Neural cell (in vitro differentiated cells): ENCODE measurements at regions not wholly inside any gene's neighbourhood (a gene's known extent, or its start where the extent isn't known, plus 50 kb on each side); places are given as distances from the start of the nearest gene placed in this dataset.

Experiments used
- H2AFZ ChIP-seq: fragments of 200-600, 300-800 bp; sonication (generic), shearing (Covaris generic); 2 replicates; pipeline ENCODE4 v1.6.0; 2014; ENCODE audit warnings: low read depth, mild to moderate bottlenecking, antibody characterized with exemption, low read length, moderate library complexity
- H3F3A ChIP-seq: fragments of 200-600 bp; shearing (Covaris generic); 2 replicates; pipeline ENCODE4 v1.6.1; 2016; ENCODE audit warnings: mild to moderate bottlenecking, moderate library complexity, mixed read lengths, antibody characterized with exemption, low read length; ENCODE audit not compliant: insufficient read depth, poor library complexity, severe bottlenecking
- H3K27ac ChIP-seq: fragments of 200-600, 300-800 bp; sonication (generic), shearing (Covaris generic); 2 replicates; pipeline ENCODE4 v1.5.1; 2014; ENCODE audit warnings: mild to moderate bottlenecking, low read length, moderate library complexity
- H3K27me3 ChIP-seq: fragments of 300-800, 200-600 bp; sonication (generic), shearing (Covaris generic); 2 replicates; pipeline ENCODE4 v1.6.0; 2014; ENCODE audit warnings: mild to moderate bottlenecking, low read depth, low read length, moderate library complexity; ENCODE audit not compliant: insufficient read depth
- H3K36me3 ChIP-seq: fragments of 300-800, 200-600 bp; sonication (generic), shearing (Covaris generic); 2 replicates; pipeline ENCODE4 v1.5.1; 2014; ENCODE audit warnings: mild to moderate bottlenecking, antibody characterized with exemption, low read length, moderate library complexity; ENCODE audit not compliant: insufficient read depth
- H3K4me2 ChIP-seq: fragments of 300-800, 200-600 bp; sonication (generic), shearing (Covaris generic); 2 replicates; pipeline ENCODE4 v1.6.0; 2014; ENCODE audit warnings: mild to moderate bottlenecking, low read length
- H3K4me3 ChIP-seq: fragments of 300-800, 200-600 bp; sonication (generic), shearing (Covaris generic); 2 replicates; pipeline ENCODE4 v1.5.1; 2014; ENCODE audit warnings: mild to moderate bottlenecking, low read length, moderate library complexity
- H3K79me2 ChIP-seq: fragments of 200-600 bp; shearing (Covaris generic); replicated peaks from 2 replicates; pipeline ENCODE4 v1.6.0; 2014; ENCODE audit warnings: mild to moderate bottlenecking, low read length, moderate library complexity; ENCODE audit not compliant: insufficient read depth
- H3K9ac ChIP-seq: fragments of 300-800, 200-600 bp; sonication (generic), shearing (Covaris generic); 2 replicates; pipeline ENCODE4 v1.6.1; 2016; ENCODE audit warnings: mild to moderate bottlenecking, low read length, mixed read lengths
- H3K9me2 ChIP-seq: fragments of 200-600 bp; shearing (Covaris generic); 2 replicates; pipeline ENCODE4 v1.6.1; 2016; ENCODE audit warnings: mild to moderate bottlenecking, low read length, mixed read lengths; ENCODE audit not compliant: insufficient read depth
- H3K9me3 ChIP-seq: fragments of 200-600, 300-800 bp; sonication (generic), shearing (Covaris generic); 2 replicates; pipeline ENCODE4 v1.6.1; 2016; ENCODE audit warnings: mild to moderate bottlenecking, mixed run types, low read length, moderate library complexity, mixed read lengths
- H4K20me1 ChIP-seq: fragments of 200-600 bp; shearing (Covaris generic); 2 replicates; pipeline ENCODE4 v1.6.1; 2016; ENCODE audit warnings: mild to moderate bottlenecking, mixed run types; ENCODE audit not compliant: insufficient read depth
- EP300 ChIP-seq: fragments of 450-650 bp; conservative IDR thresholded peaks from 2 replicates; pipeline ENCODE4 v1.6.1; 2014; ENCODE audit warnings: antibody characterized with exemption, mild to moderate bottlenecking, moderate library complexity; ENCODE audit not compliant: poor library complexity, severe bottlenecking
- EZH2 ChIP-seq: fragments of 200-600, 300-800 bp; shearing (Covaris generic), sonication (generic); IDR thresholded peaks from 2 replicates; pipeline ENCODE4 v1.6.1; 2014; ENCODE audit warnings: antibody characterized with exemption, low read length, borderline replicate concordance, mild to moderate bottlenecking; ENCODE audit not compliant: insufficient read depth, poor library complexity, severe bottlenecking
- MXI1 ChIP-seq: fragments of 450-650 bp; conservative IDR thresholded peaks from 2 replicates; pipeline ENCODE4 v1.6.1; 2014; ENCODE audit warnings: antibody characterized with exemption, mild to moderate bottlenecking; ENCODE audit not compliant: poor library complexity, severe bottlenecking
- POLR2AphosphoS5 ChIP-seq: IDR thresholded peaks from 2 replicates; pipeline ENCODE4 v1.6.1; 2012
- RAD21 ChIP-seq: fragments of 450-650 bp; conservative IDR thresholded peaks from 2 replicates; pipeline ENCODE4 v1.6.1; 2014; ENCODE audit warnings: antibody characterized with exemption, mild to moderate bottlenecking, moderate library complexity
- SMC3 ChIP-seq: fragments of 450-650 bp; conservative IDR thresholded peaks from 2 replicates; pipeline ENCODE4 v1.6.1; 2014; ENCODE audit warnings: antibody characterized with exemption, mild to moderate bottlenecking, moderate library complexity; ENCODE audit not compliant: poor library complexity
- TAF1 ChIP-seq: IDR thresholded peaks from 2 replicates; pipeline ENCODE4 v1.6.1; 2012; ENCODE audit warnings: low read depth
- TF ChIP-seq, protein P1 (sequence below): IDR thresholded peaks from 2 replicates; pipeline ENCODE4 v1.6.1; 2012; ENCODE audit warnings: borderline replicate concordance
- TF ChIP-seq, protein P2 (sequence below): fragments of 450-650 bp; IDR thresholded peaks from 2 replicates; pipeline ENCODE4 v1.5.1; 2014; ENCODE audit warnings: antibody characterized with exemption, mild to moderate bottlenecking, moderate library complexity; ENCODE audit not compliant: poor library complexity, severe bottlenecking

DNA sequence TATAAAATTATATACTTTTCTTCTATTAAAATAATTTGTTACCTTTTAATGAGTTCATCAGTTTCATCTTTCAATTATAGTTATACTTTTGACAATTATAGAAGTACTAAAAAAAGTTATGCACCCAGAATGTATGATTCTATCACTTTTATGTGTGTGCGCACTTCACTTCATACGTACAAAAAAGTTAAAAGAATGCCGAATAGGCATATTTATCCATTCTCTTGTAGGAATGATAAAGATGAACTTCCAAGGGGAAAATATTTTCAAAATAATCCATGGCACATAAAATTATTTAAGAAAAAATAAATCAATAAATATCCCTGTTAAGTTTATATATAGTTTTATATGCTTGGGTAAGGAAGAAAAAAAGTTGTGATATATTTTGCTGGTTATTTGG lies 166.9 kb upstream of the PRSS1 start:
- Histone ChIP-seq H3K36me3 (no peaks in the 10 kb centered on the region), H3K9me3 (no peaks in the 10 kb centered on the region), H3K4me2 (no peak overlapping the region), H3K4me3 (no peak overlapping the region), H4K20me1 (no peaks in the 10 kb centered on the region), H2AFZ (no peak overlapping the region), H3K27ac (no peak overlapping the region), H3K9ac (no peak overlapping the region), H3K27me3 (no peaks in the 10 kb centered on the region), H3F3A (no peaks in the 10 kb centered on the region), H3K79me2 (no peaks in the 10 kb centered on the region), H3K9me2 (no peaks in the 10 kb centered on the region)
- no peak for TF ChIP-seq EP300
- TF ChIP-seq TAF1 = no peak
- TF ChIP-seq, protein P1, sequence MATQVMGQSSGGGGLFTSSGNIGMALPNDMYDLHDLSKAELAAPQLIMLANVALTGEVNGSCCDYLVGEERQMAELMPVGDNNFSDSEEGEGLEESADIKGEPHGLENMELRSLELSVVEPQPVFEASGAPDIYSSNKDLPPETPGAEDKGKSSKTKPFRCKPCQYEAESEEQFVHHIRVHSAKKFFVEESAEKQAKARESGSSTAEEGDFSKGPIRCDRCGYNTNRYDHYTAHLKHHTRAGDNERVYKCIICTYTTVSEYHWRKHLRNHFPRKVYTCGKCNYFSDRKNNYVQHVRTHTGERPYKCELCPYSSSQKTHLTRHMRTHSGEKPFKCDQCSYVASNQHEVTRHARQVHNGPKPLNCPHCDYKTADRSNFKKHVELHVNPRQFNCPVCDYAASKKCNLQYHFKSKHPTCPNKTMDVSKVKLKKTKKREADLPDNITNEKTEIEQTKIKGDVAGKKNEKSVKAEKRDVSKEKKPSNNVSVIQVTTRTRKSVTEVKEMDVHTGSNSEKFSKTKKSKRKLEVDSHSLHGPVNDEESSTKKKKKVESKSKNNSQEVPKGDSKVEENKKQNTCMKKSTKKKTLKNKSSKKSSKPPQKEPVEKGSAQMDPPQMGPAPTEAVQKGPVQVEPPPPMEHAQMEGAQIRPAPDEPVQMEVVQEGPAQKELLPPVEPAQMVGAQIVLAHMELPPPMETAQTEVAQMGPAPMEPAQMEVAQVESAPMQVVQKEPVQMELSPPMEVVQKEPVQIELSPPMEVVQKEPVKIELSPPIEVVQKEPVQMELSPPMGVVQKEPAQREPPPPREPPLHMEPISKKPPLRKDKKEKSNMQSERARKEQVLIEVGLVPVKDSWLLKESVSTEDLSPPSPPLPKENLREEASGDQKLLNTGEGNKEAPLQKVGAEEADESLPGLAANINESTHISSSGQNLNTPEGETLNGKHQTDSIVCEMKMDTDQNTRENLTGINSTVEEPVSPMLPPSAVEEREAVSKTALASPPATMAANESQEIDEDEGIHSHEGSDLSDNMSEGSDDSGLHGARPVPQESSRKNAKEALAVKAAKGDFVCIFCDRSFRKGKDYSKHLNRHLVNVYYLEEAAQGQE = no peak
- TF ChIP-seq EZH2 = no peak
- no peak for TF ChIP-seq RAD21
- TF ChIP-seq POLR2AphosphoS5 = no peak
- TF ChIP-seq, protein P2, sequence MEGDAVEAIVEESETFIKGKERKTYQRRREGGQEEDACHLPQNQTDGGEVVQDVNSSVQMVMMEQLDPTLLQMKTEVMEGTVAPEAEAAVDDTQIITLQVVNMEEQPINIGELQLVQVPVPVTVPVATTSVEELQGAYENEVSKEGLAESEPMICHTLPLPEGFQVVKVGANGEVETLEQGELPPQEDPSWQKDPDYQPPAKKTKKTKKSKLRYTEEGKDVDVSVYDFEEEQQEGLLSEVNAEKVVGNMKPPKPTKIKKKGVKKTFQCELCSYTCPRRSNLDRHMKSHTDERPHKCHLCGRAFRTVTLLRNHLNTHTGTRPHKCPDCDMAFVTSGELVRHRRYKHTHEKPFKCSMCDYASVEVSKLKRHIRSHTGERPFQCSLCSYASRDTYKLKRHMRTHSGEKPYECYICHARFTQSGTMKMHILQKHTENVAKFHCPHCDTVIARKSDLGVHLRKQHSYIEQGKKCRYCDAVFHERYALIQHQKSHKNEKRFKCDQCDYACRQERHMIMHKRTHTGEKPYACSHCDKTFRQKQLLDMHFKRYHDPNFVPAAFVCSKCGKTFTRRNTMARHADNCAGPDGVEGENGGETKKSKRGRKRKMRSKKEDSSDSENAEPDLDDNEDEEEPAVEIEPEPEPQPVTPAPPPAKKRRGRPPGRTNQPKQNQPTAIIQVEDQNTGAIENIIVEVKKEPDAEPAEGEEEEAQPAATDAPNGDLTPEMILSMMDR = no peak
- TF ChIP-seq MXI1 = no peak
- TF ChIP-seq SMC3 = no peak

DNA sequence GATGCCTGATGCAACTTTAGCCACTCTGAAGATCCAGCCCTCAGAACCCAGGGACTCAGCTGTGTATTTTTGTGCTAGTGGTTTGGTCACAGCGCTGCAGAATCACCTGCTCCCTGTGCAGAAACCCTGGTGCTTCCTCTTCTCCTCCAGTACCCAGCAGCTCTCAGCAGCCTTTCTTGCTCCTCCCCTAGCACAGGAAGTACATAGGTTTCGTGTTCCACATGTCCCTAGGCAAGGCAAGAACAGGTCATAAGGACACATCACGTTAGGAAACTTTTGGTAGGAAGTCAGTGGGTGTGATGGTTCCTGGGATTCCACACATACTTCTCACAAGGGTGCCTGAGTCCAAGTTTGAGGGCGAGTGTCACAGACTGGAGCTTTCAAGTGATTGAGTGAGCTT lies 167.9 kb upstream of the PRSS1 start:
- no peak overlapping the region for H2AFZ ChIP-seq
- H3K9me3 ChIP-seq = no peaks in the 10 kb centered on the region
- no peaks in the 10 kb centered on the region for H4K20me1 ChIP-seq
- H3K27ac ChIP-seq = no peak overlapping the region
- H3K27me3 ChIP-seq = no peaks in the 10 kb centered on the region
- no peaks in the 10 kb centered on the region for H3K9me2 ChIP-seq
- TF ChIP-seq EP300 = no peak
- no peak for TF ChIP-seq RAD21
- no peak for TF ChIP-seq MXI1
- TF ChIP-seq, protein P1 = no peak
- no peak for TF ChIP-seq EZH2
- TF ChIP-seq POLR2AphosphoS5 = no peak
- TF ChIP-seq, protein P2 = no peak
- no peak for TF ChIP-seq SMC3
- no peak for TF ChIP-seq TAF1
- no peak overlapping the region for H3K4me2 ChIP-seq
- no peaks in the 10 kb centered on the region for H3F3A ChIP-seq
- no peaks in the 10 kb centered on the region for H3K36me3 ChIP-seq
- no peak overlapping the region for H3K9ac ChIP-seq
- no peaks in the 10 kb centered on the region for H3K79me2 ChIP-seq
- no peak overlapping the region for H3K4me3 ChIP-seq
